Thymus (tissue), 11 donors: ENCODE measurements at regions not wholly inside any gene's neighbourhood (a gene's known extent, or its start where the extent isn't known, plus 50 kb on each side); places are given as distances from the start of the nearest gene placed in this dataset.

ENCODE experiments used
- DNase-seq, 9 donors: peaks; one replicate each; pipeline ENCODE4 v3.0.0-alpha.2; 2013; ENCODE audit warnings: low spot score in 9 of 9, low read depth in 6 of 9, missing footprints in 1 of 9
- H3K27ac ChIP-seq, 2 donors: one replicate each; pipeline ENCODE4 v1.5.1; 2013; ENCODE audit warnings: control low read depth in 1 of 2, low read depth in 1 of 2, low read length in 1 of 2, mild to moderate bottlenecking in 1 of 2, moderate library complexity in 1 of 2
- H3K27me3 ChIP-seq, 2 donors: one replicate each; pipeline ENCODE4 v1.5.1; 2013; ENCODE audit warnings: low read length in 1 of 2; ENCODE audit not compliant: control insufficient read depth in 2 of 2, insufficient read depth in 1 of 2
- H3K36me3 ChIP-seq, 2 donors: one replicate each; pipeline ENCODE4 v1.5.1; 2013; ENCODE audit warnings: low read length in 1 of 2, mild to moderate bottlenecking in 1 of 2, moderate library complexity in 1 of 2; ENCODE audit not compliant: control insufficient read depth in 2 of 2, insufficient read depth in 2 of 2
- H3K4me1 ChIP-seq, 2 donors: one replicate each; pipeline ENCODE4 v1.5.1; 2013; ENCODE audit warnings: low read length in 2 of 2; ENCODE audit not compliant: control insufficient read depth in 2 of 2, insufficient read depth in 2 of 2
- H3K4me3 ChIP-seq, 2 donors: one replicate each; pipeline ENCODE4 v1.5.1; 2013; ENCODE audit warnings: low read length in 2 of 2, control low read depth in 1 of 2, mild to moderate bottlenecking in 1 of 2
- H3K9me3 ChIP-seq, 2 donors: one replicate each; pipeline ENCODE4 v1.5.1; 2013; ENCODE audit warnings: low read length in 1 of 2, mild to moderate bottlenecking in 1 of 2; ENCODE audit not compliant: control insufficient read depth in 2 of 2, insufficient read depth in 1 of 2
- WGBS: extraction: QIAGEN DNeasy Blood & Tissue Kit; methylation state at CpG from one replicate; pipeline ENCODE4 v1.1.7; 2013; 5-methylcytosine and 5-hydroxymethylcytosine counted together
- donor health status: healthy.

DNA sequence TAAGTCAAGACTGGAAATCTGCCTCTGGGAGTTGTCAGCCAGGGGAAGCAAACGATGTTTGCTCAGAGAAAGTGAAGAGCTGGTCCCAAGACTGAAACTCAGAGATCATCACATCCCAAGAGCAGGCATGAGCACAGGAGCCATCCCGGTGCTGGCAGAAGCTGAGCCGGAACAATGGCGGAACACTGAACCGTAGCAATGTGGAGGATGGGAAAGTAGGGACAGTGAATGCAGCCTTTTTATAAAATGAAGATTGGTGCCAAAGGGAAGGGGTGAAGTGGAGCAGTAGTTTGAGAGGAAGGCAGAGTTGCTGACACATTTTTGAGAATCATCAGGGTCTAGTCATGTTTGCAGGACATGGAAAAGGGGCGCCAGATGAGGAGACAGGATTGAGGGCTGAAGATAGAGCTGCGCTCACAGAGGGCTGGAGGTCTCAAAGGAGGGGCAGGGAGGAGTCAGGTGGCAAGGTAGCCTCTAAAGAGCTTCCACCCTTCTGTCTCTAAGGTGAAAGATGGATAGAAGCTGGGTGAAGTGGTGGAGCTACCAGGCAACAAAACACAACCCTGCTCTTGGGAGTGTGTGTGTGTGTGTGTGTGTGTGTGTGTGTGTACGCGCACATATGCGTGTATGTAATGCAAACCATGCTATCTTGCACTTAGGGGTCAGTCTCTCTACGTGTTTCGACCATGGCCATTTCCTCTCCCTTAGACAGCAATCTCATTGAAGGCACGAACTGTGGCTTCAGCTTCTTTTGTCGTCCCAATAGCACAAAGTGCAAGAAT lies 94.3 kb upstream of the IRF2BP2 start:
- Histone ChIP-seq H3K27ac (no peak overlapping the region), H3K27me3 (no peaks in the 10 kb centered on the region), H3K4me1 (peaks cover 0 to 3% of the 10 kb centered on the region in 2 donors), H3K36me3 (no peaks in the 10 kb centered on the region), H3K9me3 (no peaks in the 10 kb centered on the region), H3K4me3 (no peak overlapping the region)
- no peak for DNase-seq
- WGBS = 97% methylated on average over 14 of the region's 14 CpGs

DNA sequence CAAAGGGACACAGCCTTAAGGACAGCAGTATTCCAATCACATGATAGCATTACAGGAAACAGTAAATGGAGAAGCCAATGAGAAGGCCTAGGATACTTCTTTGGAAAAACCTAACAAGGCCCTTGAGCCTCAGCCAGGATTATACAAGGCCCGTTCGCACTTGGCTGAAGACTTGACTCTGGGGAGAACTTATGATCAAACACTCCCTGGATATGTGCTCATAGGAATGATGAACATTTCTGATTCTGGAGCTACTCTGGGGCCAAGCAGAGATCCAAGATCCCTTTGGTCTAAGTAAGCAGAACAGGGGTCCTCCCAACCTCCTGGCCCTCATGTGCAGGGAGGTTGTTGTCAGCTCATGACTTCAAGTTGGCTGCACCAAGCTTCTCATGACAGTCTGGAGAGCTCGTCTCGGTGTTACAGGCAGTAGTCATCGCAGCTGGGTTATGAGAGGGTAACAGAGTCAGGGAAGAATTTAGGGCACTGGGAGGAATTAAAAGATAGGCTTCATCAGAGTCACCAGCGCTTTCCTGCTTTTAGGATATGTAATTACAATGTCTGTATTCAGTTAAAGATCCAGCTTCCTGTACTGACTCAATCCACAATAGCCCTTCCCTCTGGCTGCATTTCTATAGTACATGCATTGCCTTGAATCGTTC lies 92.5 kb upstream of the IRF2BP2 start:
- Histone ChIP-seq H3K4me3 (no peak overlapping the region), H3K9me3 (no peaks in the 10 kb centered on the region), H3K27ac (no peak overlapping the region), H3K27me3 (no peaks in the 10 kb centered on the region), H3K4me1 (peaks cover 0 to 3% of the 10 kb centered on the region in 2 donors), H3K36me3 (no peaks in the 10 kb centered on the region)
- DNase-seq = no peak
- 79% methylated on average over 7 of the region's 7 CpGs for WGBS

DNA sequence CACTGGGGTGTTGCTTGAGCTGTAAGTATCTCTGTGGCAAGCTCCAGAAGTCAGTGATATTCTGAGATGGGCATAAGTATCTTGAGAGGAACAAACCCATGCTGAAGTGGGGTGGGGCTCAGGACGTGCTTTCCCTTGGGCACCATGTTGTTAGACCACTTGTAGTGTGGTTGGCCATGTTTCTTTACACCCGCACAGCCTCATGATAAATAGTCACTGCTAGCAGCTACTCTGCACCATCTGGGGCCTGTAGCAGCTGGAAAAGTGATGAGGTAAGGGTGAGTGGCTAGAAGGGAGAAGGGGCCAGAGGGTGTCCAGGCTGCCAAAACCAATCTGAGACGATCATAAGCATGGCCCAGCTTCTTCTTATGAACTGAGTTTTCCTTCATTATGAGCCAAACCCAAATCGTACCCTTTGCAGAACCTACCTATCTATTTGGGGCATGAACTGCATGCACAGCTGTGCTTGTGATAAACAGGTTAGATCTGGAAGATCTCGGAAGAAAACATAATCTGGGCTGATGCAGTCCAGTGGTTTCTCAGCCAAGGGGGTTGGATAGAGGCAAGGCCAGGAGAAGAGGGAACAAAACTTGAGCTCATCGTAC lies 91.9 kb upstream of the IRF2BP2 start:
- Histone ChIP-seq H3K27ac (no peak overlapping the region), H3K9me3 (no peaks in the 10 kb centered on the region), H3K36me3 (no peaks in the 10 kb centered on the region), H3K4me3 (no peak overlapping the region), H3K27me3 (no peaks in the 10 kb centered on the region), H3K4me1 (peaks cover 0 to 3% of the 10 kb centered on the region in 2 donors)
- WGBS = 95% methylated on average over 6 of the region's 6 CpGs
- DNase-seq = no peak

GRCh38 chr1:234699795-234700665 lies 90.1 kb upstream of the IRF2BP2 start:
- Histone ChIP-seq H3K27ac (no peak overlapping the region), H3K36me3 (no peaks in the 10 kb centered on the region), H3K4me3 (no peak overlapping the region), H3K4me1 (peaks cover 0 to 3% of the 10 kb centered on the region in 2 donors), H3K9me3 (no peaks in the 10 kb centered on the region), H3K27me3 (no peaks in the 10 kb centered on the region)
- DNase-seq = no peak
- WGBS = 89% methylated on average over 7 of the region's 7 CpGs

DNA sequence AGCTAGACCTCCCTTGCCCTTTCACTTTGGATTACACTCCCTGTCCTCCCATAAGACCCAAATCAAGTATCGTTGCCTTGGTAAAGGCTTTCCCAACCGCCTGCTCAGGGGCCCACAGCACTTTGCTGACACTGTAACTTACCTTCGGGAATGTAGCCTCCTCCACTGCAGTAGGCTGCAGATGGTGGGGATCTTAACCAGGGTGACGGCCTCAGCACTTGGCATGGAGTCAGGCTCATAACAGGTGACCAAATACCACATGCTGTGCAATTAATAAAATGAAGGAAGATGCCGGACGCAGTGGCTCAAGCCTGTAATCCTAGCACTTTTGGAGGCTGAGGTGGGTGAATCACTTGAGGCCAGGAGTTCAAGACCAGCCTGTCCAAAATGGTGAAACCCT lies 88.7 kb upstream of the IRF2BP2 start:
- WGBS = 98% methylated on average over 6 of the region's 6 CpGs
- DNase-seq = no peak
- H3K4me3 ChIP-seq = no peak overlapping the region
- H3K9me3 ChIP-seq = no peaks in the 10 kb centered on the region
- no peaks in the 10 kb centered on the region for H3K27me3 ChIP-seq
- H3K4me1 ChIP-seq = peaks cover 0 to 3% of the 10 kb centered on the region in 2 donors
- no peak overlapping the region for H3K27ac ChIP-seq
- no peaks in the 10 kb centered on the region for H3K36me3 ChIP-seq

- peaks cover 0 to 3% of the 10 kb centered on the region in 2 donors for H3K4me1 ChIP-seq
- no peak overlapping the region for H3K4me3 ChIP-seq
- no peaks in the 10 kb centered on the region for H3K9me3 ChIP-seq
- no peaks in the 10 kb centered on the region for H3K36me3 ChIP-seq
- no peaks in the 10 kb centered on the region for H3K27me3 ChIP-seq
- no peak overlapping the region for H3K27ac ChIP-seq
- WGBS = 98% methylated on average over 8 of the region's 8 CpGs
- no peak for DNase-seq
Observed at GRCh38 chr1:234697741-234698140, 87.8 kb upstream of the IRF2BP2 start.

- Histone ChIP-seq H3K4me3 (no peak overlapping the region), H3K27me3 (no peaks in the 10 kb centered on the region), H3K4me1 (peaks cover 0 to 3% of the 10 kb centered on the region in 2 donors), H3K27ac (no peak overlapping the region), H3K36me3 (no peaks in the 10 kb centered on the region), H3K9me3 (no peaks in the 10 kb centered on the region)
- DNase-seq = no peak
- 88% methylated on average over 1 of the region's 1 CpG for WGBS
Observed at GRCh38 chr1:234697015-234697414, 87.0 kb upstream of the IRF2BP2 start.

DNA sequence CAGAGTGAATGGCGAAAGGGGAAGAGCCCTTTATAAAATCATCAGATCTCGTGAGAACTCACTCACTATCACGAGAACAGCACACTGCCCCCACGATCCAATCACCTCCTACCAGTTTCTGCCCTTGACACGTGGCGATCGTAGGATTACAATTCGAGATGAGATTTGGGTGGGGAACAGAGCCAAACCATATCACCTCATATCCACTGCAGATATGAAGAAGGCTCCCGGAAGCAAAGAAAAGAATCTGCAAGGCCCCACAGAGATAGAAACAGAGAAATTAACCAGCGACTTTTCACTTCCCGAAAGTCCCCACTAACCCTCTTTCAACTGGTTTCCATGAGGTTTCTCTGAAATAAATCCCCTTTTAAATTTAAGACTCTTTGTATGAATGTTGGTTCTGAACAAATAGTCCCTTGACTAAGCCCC lies 86.2 kb upstream of the IRF2BP2 start:
- Histone ChIP-seq H3K27me3 (no peaks in the 10 kb centered on the region), H3K4me1 (peaks cover 0 to 3% of the 10 kb centered on the region in 2 donors), H3K4me3 (no peak overlapping the region), H3K36me3 (no peaks in the 10 kb centered on the region), H3K27ac (no peak overlapping the region), H3K9me3 (no peaks in the 10 kb centered on the region)
- 84% methylated on average over 11 of the region's 11 CpGs for WGBS
- no peak for DNase-seq
